Astrocyte (in vitro differentiated cells and primary cell): ENCODE measurements at regions not wholly inside any gene's neighbourhood (a gene's known extent, or its start where the extent isn't known, plus 50 kb on each side); places are given as distances from the start of the nearest gene placed in this dataset.

Experiments
- EZH2 ChIP-seq: IDR thresholded peaks from 2 replicates; pipeline ENCODE4 v1.6.1; 2012; ENCODE audit warnings: mild to moderate bottlenecking, low read length, inconsistent platforms; ENCODE audit not compliant: insufficient read depth
- TF ChIP-seq, protein P1 (sequence below): IDR thresholded peaks from 2 replicates; pipeline ENCODE4 v1.5.1; 2011; ENCODE audit warnings: low read depth, mild to moderate bottlenecking, inconsistent platforms, low read length, moderate library complexity; ENCODE audit not compliant: insufficient read depth

DNA sequence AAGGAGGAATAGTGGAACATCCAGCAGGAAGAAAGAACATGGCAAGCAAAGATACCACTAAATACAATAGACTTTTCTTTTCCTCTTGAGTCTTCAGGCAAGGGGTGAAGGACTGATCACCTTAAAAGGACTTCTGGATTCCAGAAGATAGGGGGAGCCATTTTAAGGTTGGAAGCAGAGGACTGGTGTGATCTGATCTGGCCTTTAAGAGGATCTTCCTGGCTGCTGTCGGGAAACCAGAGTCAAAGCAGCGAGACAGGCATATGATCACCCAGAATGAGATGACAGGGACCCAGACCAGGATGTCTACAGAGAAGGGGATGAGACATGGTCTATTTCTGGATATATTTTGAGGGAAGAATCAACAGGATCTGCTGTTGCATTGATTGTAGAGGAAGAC is 558.0 kb downstream of the STK39 start:
- TF ChIP-seq, protein P1, sequence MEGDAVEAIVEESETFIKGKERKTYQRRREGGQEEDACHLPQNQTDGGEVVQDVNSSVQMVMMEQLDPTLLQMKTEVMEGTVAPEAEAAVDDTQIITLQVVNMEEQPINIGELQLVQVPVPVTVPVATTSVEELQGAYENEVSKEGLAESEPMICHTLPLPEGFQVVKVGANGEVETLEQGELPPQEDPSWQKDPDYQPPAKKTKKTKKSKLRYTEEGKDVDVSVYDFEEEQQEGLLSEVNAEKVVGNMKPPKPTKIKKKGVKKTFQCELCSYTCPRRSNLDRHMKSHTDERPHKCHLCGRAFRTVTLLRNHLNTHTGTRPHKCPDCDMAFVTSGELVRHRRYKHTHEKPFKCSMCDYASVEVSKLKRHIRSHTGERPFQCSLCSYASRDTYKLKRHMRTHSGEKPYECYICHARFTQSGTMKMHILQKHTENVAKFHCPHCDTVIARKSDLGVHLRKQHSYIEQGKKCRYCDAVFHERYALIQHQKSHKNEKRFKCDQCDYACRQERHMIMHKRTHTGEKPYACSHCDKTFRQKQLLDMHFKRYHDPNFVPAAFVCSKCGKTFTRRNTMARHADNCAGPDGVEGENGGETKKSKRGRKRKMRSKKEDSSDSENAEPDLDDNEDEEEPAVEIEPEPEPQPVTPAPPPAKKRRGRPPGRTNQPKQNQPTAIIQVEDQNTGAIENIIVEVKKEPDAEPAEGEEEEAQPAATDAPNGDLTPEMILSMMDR = no peak
- TF ChIP-seq EZH2 = no peak
